PC-9 (cell line): ENCODE measurements at regions not wholly inside any gene's neighbourhood (a gene's known extent, or its start where the extent isn't known, plus 50 kb on each side); places are given as distances from the start of the nearest gene placed in this dataset.
"Not testable (repeated sequence)": the region's sequence is repeated elsewhere in the genome, so short reads cannot be mapped to it uniquely, and the experiment has no call there.

Experiments used
- BruUV-seq: library from RNA; stranded (reverse); fragments of 400-500 nt; replicated peaks from 2 replicates; lab custom pipeline; 2021; lab: Mats Ljungman, UMichigan
- CTCF ChIA-PET: fragments of 300-600 bp; sonication (Branson Sonifier 250); formaldehyde crosslinking; loops from one replicate; lab custom pipeline; 2022; ENCODE audit warnings: antibody characterized with exemption; lab: Charles Lee
- POLR2A ChIA-PET: fragments of 300-600 bp; sonication (Branson Sonifier 250); formaldehyde crosslinking; loops from one replicate; lab custom pipeline; 2022; ENCODE audit warnings: antibody characterized with exemption; ENCODE audit not compliant: unreplicated experiment; lab: Charles Lee
- DNase-seq, 2 experiments: peaks; one replicate each; pipeline versions ENCODE4 v3.0.0 to v3.0.0-alpha.2; 2015 to 2022; ENCODE audit warnings: mixed read lengths in 1 of 2
- H2AFZ ChIP-seq: fragments of 200-600 bp; sonication (generic); 2 replicates; pipeline ENCODE4 v1.8.1; 2017; ENCODE audit warnings: antibody characterized with exemption
- H3F3A ChIP-seq: fragments of 200-600 bp; sonication (generic); 2 replicates; pipeline ENCODE4 v1.8.1; 2017; ENCODE audit warnings: antibody characterized with exemption, mild to moderate bottlenecking, low read depth; ENCODE audit not compliant: insufficient read depth
- H3K27ac ChIP-seq: fragments of 200-600 bp; sonication (generic); 2 replicates; pipeline ENCODE4 v1.6.1; 2016; ENCODE audit warnings: mixed run types
- H3K27me3 ChIP-seq: fragments of 200-600 bp; sonication (generic); 2 replicates; pipeline ENCODE4 v1.6.1; 2016; ENCODE audit warnings: low read depth, mixed run types; ENCODE audit not compliant: insufficient read depth
- H3K36me3 ChIP-seq: fragments of 200-600 bp; sonication (generic); 2 replicates; pipeline ENCODE4 v1.6.1; 2016; ENCODE audit warnings: low read depth, mixed run types
- H3K4me1 ChIP-seq: fragments of 200-600 bp; sonication (generic); replicated peaks from 2 replicates; pipeline ENCODE4 v1.6.1; 2016; ENCODE audit warnings: mixed run types; ENCODE audit not compliant: insufficient read depth
- H3K4me2 ChIP-seq: fragments of 200-600 bp; sonication (generic); 2 replicates; pipeline ENCODE4 v1.6.1; 2017; ENCODE audit warnings: mixed run types
- H3K4me3 ChIP-seq: fragments of 200-600 bp; sonication (generic); 2 replicates; pipeline ENCODE4 v1.6.1; 2016; ENCODE audit warnings: mixed run types
- H3K79me2 ChIP-seq: fragments of 200-600 bp; sonication (generic); 2 replicates; pipeline ENCODE4 v1.6.1; 2017; ENCODE audit warnings: low read depth, mixed run types
- H3K9me2 ChIP-seq: fragments of 200-600 bp; sonication (generic); 2 replicates; pipeline ENCODE4 v1.8.1; 2017; ENCODE audit warnings: mild to moderate bottlenecking; ENCODE audit not compliant: insufficient read depth
- H3K9me3 ChIP-seq: fragments of 200-600 bp; sonication (generic); 2 replicates; pipeline ENCODE4 v1.8.1; 2016; ENCODE audit warnings: low read depth; ENCODE audit not compliant: insufficient read depth
- H4K20me1 ChIP-seq: fragments of 200-600 bp; sonication (generic); 2 replicates; pipeline ENCODE4 v1.8.1; 2017; ENCODE audit not compliant: insufficient read depth
- CTCF ChIP-seq: fragments of 200-600 bp; sonication (generic); conservative IDR thresholded peaks from 2 replicates; pipeline ENCODE4 v1.6.1; 2017; ENCODE audit warnings: mixed run types, antibody characterized with exemption, mild to moderate bottlenecking, moderate library complexity
- EZH2 ChIP-seq: fragments of 200-600 bp; sonication (generic); IDR thresholded peaks from 2 replicates; pipeline ENCODE4 v1.8.0; 2017; ENCODE audit warnings: antibody characterized with exemption, low read depth
- intact Hi-C: fragments of 100-400 bp; cut with micrococcal nuclease; formaldehyde crosslinking; loops from one replicate; pipeline ENCODE4 v1.10.0; 2022; ENCODE audit not compliant: unreplicated experiment

GRCh38 chr12:16788506-16789203, 182.7 kb upstream of the LMO3 start:
- Histone ChIP-seq H3K27ac (no peak overlapping the region), H3K36me3 (no peaks in the 10 kb centered on the region), H3F3A (no peaks in the 10 kb centered on the region), H3K79me2 (no peaks in the 10 kb centered on the region), H4K20me1 (no peaks in the 10 kb centered on the region), H3K9me2 (no peaks in the 10 kb centered on the region), H3K9me3 (no peaks in the 10 kb centered on the region), H3K4me2 (no peak overlapping the region), H3K4me1 (no peaks in the 10 kb centered on the region), H3K27me3 (no peaks in the 10 kb centered on the region), H2AFZ (no peak overlapping the region), H3K4me3 (no peak overlapping the region)
- no peak for DNase-seq
- intact Hi-C loops: no loop called here
- ChIA-PET CTCF (interaction anchor here (0.6 kb wide), 3 partner anchors 426 to 621 kb away, joined by 3 to 6 read pairs (median 4); no protein-coding TSS in a partner anchor), POLR2A (no interaction called here)
- no peak for TF ChIP-seq EZH2
- no peak for TF ChIP-seq CTCF
- no TSS peak for BruUV-seq

- H3K9me3 ChIP-seq: no peaks in the 10 kb centered on the region
- no peaks in the 10 kb centered on the region for H3K27me3 ChIP-seq
- intact Hi-C loops: no loop called here
- no peaks in the 10 kb centered on the region for H3K4me1 ChIP-seq
- DNase-seq: no peak
- no peak overlapping the region for H2AFZ ChIP-seq
- no TSS peak for BruUV-seq
- ChIA-PET CTCF (no interaction called here), POLR2A (no interaction called here)
- no peak overlapping the region for H3K4me3 ChIP-seq
- H3K9me2 ChIP-seq: no peaks in the 10 kb centered on the region
- TF ChIP-seq CTCF (no peak), EZH2 (no peak)
- H3K79me2 ChIP-seq: no peaks in the 10 kb centered on the region
- H3K4me2 ChIP-seq: no peak overlapping the region
- no peaks in the 10 kb centered on the region for H3K36me3 ChIP-seq
- no peaks in the 10 kb centered on the region for H4K20me1 ChIP-seq
- H3F3A ChIP-seq: no peaks in the 10 kb centered on the region
- H3K27ac ChIP-seq: no peak overlapping the region
These were observed 180.0 kb upstream of the LMO3 start for GRCh38 chr12:16785953-16786352.

GRCh38 chr12:16785524-16785923, 179.6 kb upstream of the LMO3 start:
- no peaks in the 10 kb centered on the region for H3K27me3 ChIP-seq
- CTCF ChIA-PET: no interaction called here
- TF ChIP-seq EZH2 (no peak), CTCF (no peak)
- H3K4me3 ChIP-seq: no peak overlapping the region
- no peaks in the 10 kb centered on the region for H3K79me2 ChIP-seq
- H3F3A ChIP-seq: no peaks in the 10 kb centered on the region
- POLR2A ChIA-PET: no interaction called here
- H3K9me3 ChIP-seq: no peaks in the 10 kb centered on the region
- H2AFZ ChIP-seq: no peak overlapping the region
- no peak overlapping the region for H3K4me2 ChIP-seq
- H3K9me2 ChIP-seq: no peaks in the 10 kb centered on the region
- no peak for DNase-seq
- intact Hi-C loops: no loop called here
- no peaks in the 10 kb centered on the region for H3K36me3 ChIP-seq
- no TSS peak for BruUV-seq
- H3K4me1 ChIP-seq: no peaks in the 10 kb centered on the region
- no peak overlapping the region for H3K27ac ChIP-seq
- H4K20me1 ChIP-seq: no peaks in the 10 kb centered on the region; the same call in 1 of the 2 replicates

GRCh38 chr12:16769129-16769528, 163.2 kb upstream of the LMO3 start:
- H3F3A ChIP-seq, intact Hi-C loops, H3K9me2 ChIP-seq, H4K20me1 ChIP-seq, H3K36me3 ChIP-seq, H3K79me2 ChIP-seq, H3K4me1 ChIP-seq, H3K4me3 ChIP-seq, H3K9me3 ChIP-seq, H3K27me3 ChIP-seq, BruUV-seq, H3K4me2 ChIP-seq, H3K27ac ChIP-seq, DNase-seq, POLR2A ChIA-PET, CTCF ChIA-PET, H2AFZ ChIP-seq: not testable (repeated sequence)
